GM12878 (cell line): ENCODE measurements at regions not wholly inside any gene's neighbourhood (a gene's known extent, or its start where the extent isn't known, plus 50 kb on each side); places are given as distances from the start of the nearest gene placed in this dataset.

ENCODE experiments used
- ATAC-seq: fragments of 200-7000 bp; cut with Tn5 transposase; 3 replicates; pipeline ENCODE4 v1.9.1; 2020; ENCODE audit warnings: mild to moderate bottlenecking, moderate library complexity
- BruUV-seq: library from RNA; stranded (reverse); fragments of 400-500 nt; replicated peaks from 2 replicates; lab custom pipeline; 2021; lab: Mats Ljungman, UMichigan
- CTCF ChIA-PET: fragments of 300-600 bp; sonication (Branson Sonifier 250); formaldehyde crosslinking; extraction: SDS; loops from one replicate; lab custom pipeline; 2021; ENCODE audit warnings: inconsistent platforms; lab: Yijun Ruan, JAX
- POLR2A ChIA-PET: fragments of 350-600 bp; formaldehyde crosslinking; extraction: SDS; loops from one replicate; lab custom pipeline; 2021; ENCODE audit warnings: inconsistent platforms; lab: Charles Lee
- RAD21 ChIA-PET: fragments of 300-600 bp; sonication (Branson Sonifier 250); formaldehyde crosslinking; loops from one replicate; lab custom pipeline; 2023; ENCODE audit warnings: antibody characterized with exemption; ENCODE audit not compliant: unreplicated experiment; lab: Charles Lee
- SMC1A ChIA-PET: fragments of 300-600 bp; sonication (Branson Sonifier 250); formaldehyde crosslinking; loops from one replicate; lab custom pipeline; 2023; ENCODE audit not compliant: unreplicated experiment, uncharacterized antibody; lab: Charles Lee
- DNase-seq: peaks from one replicate; pipeline ENCODE4 v3.0.0-alpha.2; 2011; ENCODE audit warnings: low read depth, low spot score
- FAIRE-seq: peaks from 3 replicates; lab custom pipeline; 2011; peaks lifted over from hg19 to GRCh38; lab: Jason Lieb, UNC
- H2AFZ ChIP-seq: 2 replicates; pipeline ENCODE4 v1.6.0; 2011; ENCODE audit warnings: low read depth, low read length, control low read depth; ENCODE audit not compliant: control insufficient read depth
- H3K27ac ChIP-seq: 2 replicates; pipeline ENCODE4 v1.5.1; 2011; ENCODE audit warnings: control low read depth; ENCODE audit not compliant: control insufficient read depth, insufficient read depth
- H3K27me3 ChIP-seq, 2 experiments: replicated peaks in 1 of 2; 2 replicates each; pipeline versions ENCODE4 v1.6.0 to v1.6.1; 2011; ENCODE audit warnings: low read length in 1 of 2; ENCODE audit not compliant: control insufficient read depth in 2 of 2, insufficient read depth in 2 of 2
- H3K36me3 ChIP-seq, 2 experiments: 2 replicates each; pipeline ENCODE4 v1.5.1; 2011; ENCODE audit warnings: low read length in 1 of 2; ENCODE audit not compliant: control insufficient read depth in 2 of 2, insufficient read depth in 2 of 2
- H3K4me1 ChIP-seq: 2 replicates; pipeline ENCODE4 v1.6.1; 2011; ENCODE audit warnings: mild to moderate bottlenecking, low read length, moderate library complexity, mixed read lengths; ENCODE audit not compliant: control insufficient read depth, insufficient read depth
- H3K4me2 ChIP-seq: 2 replicates; pipeline ENCODE4 v1.6.0; 2011; ENCODE audit warnings: control low read depth; ENCODE audit not compliant: control insufficient read depth, insufficient read depth
- H3K4me3 ChIP-seq: fragments of 200-600 bp; sonication (generic); 2 replicates; pipeline ENCODE4 v1.5.1; 2016
- H3K79me2 ChIP-seq: 2 replicates; pipeline ENCODE4 v1.6.0; 2011; ENCODE audit warnings: low read length; ENCODE audit not compliant: control insufficient read depth, insufficient read depth
- H3K9ac ChIP-seq: 2 replicates; pipeline ENCODE4 v1.8.0; 2011; ENCODE audit warnings: low read length, control low read depth, mixed read lengths; ENCODE audit not compliant: control insufficient read depth, insufficient read depth
- H3K9me3 ChIP-seq: replicated peaks from 3 replicates; pipeline ENCODE4 v1.5.1; 2011; ENCODE audit warnings: mild to moderate bottlenecking, low read length; ENCODE audit not compliant: control insufficient read depth, insufficient read depth
- H4K20me1 ChIP-seq: 2 replicates; pipeline ENCODE4 v1.6.0; 2011; ENCODE audit not compliant: control insufficient read depth, insufficient read depth
- ATF2 ChIP-seq: IDR thresholded peaks from 2 replicates; pipeline ENCODE4 v1.6.1; 2012; ENCODE audit warnings: low read length, inconsistent platforms
- CHD2 ChIP-seq: IDR thresholded peaks from 2 replicates; pipeline ENCODE4 v1.6.1; 2011; ENCODE audit warnings: low read depth, low read length, improper control_type of control experiment, borderline replicate concordance
- EED ChIP-seq: sonication (generic); IDR thresholded peaks from 2 replicates; pipeline ENCODE4 v1.6.1; 2016; ENCODE audit warnings: antibody characterized with exemption, low read depth
- FOS ChIP-seq: IDR thresholded peaks from 3 replicates; pipeline ENCODE4 v1.6.1; 2011; ENCODE audit warnings: borderline replicate concordance; ENCODE audit not compliant: insufficient read length; ENCODE audit errors: extremely low read depth
- HDAC6 ChIP-seq: fragments of 200-600 bp; sonication (generic); IDR thresholded peaks from one replicate; pipeline ENCODE4 v1.8.0; 2017; ENCODE audit warnings: antibody characterized with exemption; ENCODE audit not compliant: unreplicated experiment
- NKRF ChIP-seq: fragments of 450-650 bp; conservative IDR thresholded peaks from 2 replicates; pipeline ENCODE4 v1.6.1; 2017; ENCODE audit warnings: mild to moderate bottlenecking, moderate library complexity
- PAX5 ChIP-seq: IDR thresholded peaks from 2 replicates; pipeline ENCODE4 v1.6.1; 2011; ENCODE audit warnings: low read depth, low read length, borderline replicate concordance
- PKNOX1 ChIP-seq: fragments of 450-650 bp; IDR thresholded peaks from 2 replicates; pipeline ENCODE4 v1.6.1; 2016; ENCODE audit warnings: mild to moderate bottlenecking
- POU2F2 ChIP-seq: IDR thresholded peaks from 3 replicates; pipeline ENCODE4 v1.6.1; 2011; ENCODE audit warnings: low read depth, mild to moderate bottlenecking, low read length, borderline replicate concordance
- RUNX3 ChIP-seq: IDR thresholded peaks from 2 replicates; pipeline ENCODE4 v1.6.1; 2012; ENCODE audit warnings: low read length, inconsistent platforms
- TARDBP ChIP-seq: IDR thresholded peaks from 2 replicates; pipeline ENCODE4 v1.6.1; 2016; ENCODE audit warnings: borderline replicate concordance
- ZNF217 ChIP-seq: fragments of 450-650 bp; IDR thresholded peaks from 2 replicates; pipeline ENCODE4 v1.6.1; 2017; ENCODE audit warnings: antibody characterized with exemption, mild to moderate bottlenecking
- ZNF687 ChIP-seq: fragments of 450-650 bp; IDR thresholded peaks from 2 replicates; pipeline ENCODE4 v1.6.1; 2017; ENCODE audit warnings: mild to moderate bottlenecking, moderate library complexity
- ZZZ3 ChIP-seq: IDR thresholded peaks from 2 replicates; pipeline ENCODE4 v1.6.1; 2011; ENCODE audit warnings: low read depth; ENCODE audit not compliant: control insufficient read depth, insufficient read length
- WGBS: methylation state at CpG from one replicate; pipeline ENCODE4 v1.1.6; 2016; ENCODE audit warnings: low lambda C conversion rate; ENCODE audit not compliant: insufficient replicate concordance, insufficient coverage; ENCODE audit errors: missing lambda C conversion rate; 5-methylcytosine and 5-hydroxymethylcytosine counted together
- in situ Hi-C: fragments of 300-500 bp; cut with MboI; formaldehyde crosslinking; loops from 9 replicates; pipeline ENCODE4 v1.14.3; 2018; ENCODE audit warnings: mixed read lengths
- intact Hi-C: fragments of 100-400 bp; cut with micrococcal nuclease; formaldehyde crosslinking; loops from one replicate; pipeline ENCODE4 v1.14.2; 2022; ENCODE audit not compliant: unreplicated experiment

GRCh38 chr9:129455151-129455995 is 165.5 kb downstream of the C9orf50 start:
- Histone ChIP-seq H3K4me3 (no peak overlapping the region), H4K20me1 (no peaks in the 10 kb centered on the region), H3K27me3 (no peaks in the 10 kb centered on the region), H3K36me3 (no peaks in the 10 kb centered on the region), H2AFZ (no peak overlapping the region), H3K9ac (no peak overlapping the region), H3K4me1 (peaks cover 20% of the 10 kb centered on the region), H3K27ac (no peak overlapping the region), H3K9me3 (no peaks in the 10 kb centered on the region), H3K4me2 (no peak overlapping the region), H3K79me2 (no peaks in the 10 kb centered on the region)
- FAIRE-seq (no peak), DNase-seq (no peak), ATAC-seq (no peak)
- CTCF ChIA-PET: no interaction called here
- no TSS peak for BruUV-seq
- WGBS: 52% methylated on average over 20 of the region's 20 CpGs
- POLR2A ChIA-PET: interaction anchor here (0.6 kb wide), 1 partner anchor 12 kb away, joined by 3 read pairs; no protein-coding TSS in a partner anchor
- intact Hi-C loops: no loop called here
- RAD21 ChIA-PET: interaction anchor here (0.8 kb wide), 1 partner anchor 13 kb away, joined by 3 read pairs; no protein-coding TSS in a partner anchor
- in situ Hi-C loops: no loop called here
- SMC1A ChIA-PET: interaction anchor here (1.1 kb wide), 1 partner anchor 283 kb away, joined by 3 read pairs; no protein-coding TSS in a partner anchor
- TF ChIP-seq ZZZ3: no peak
- no peak for TF ChIP-seq NKRF
- no peak for TF ChIP-seq ZNF217
- no peak for TF ChIP-seq PAX5
- no peak for TF ChIP-seq ATF2
- TF ChIP-seq TARDBP: no peak
- TF ChIP-seq RUNX3: no peak
- no peak for TF ChIP-seq POU2F2
- no peak for TF ChIP-seq FOS
- TF ChIP-seq CHD2: no peak
- no peak for TF ChIP-seq HDAC6
- no peak for TF ChIP-seq ZNF687
- no peak for TF ChIP-seq PKNOX1
- TF ChIP-seq EED: no peak
